ENCODE measurements at regions not wholly inside any gene's neighbourhood (a gene's known extent, or its start where the extent isn't known, plus 50 kb on each side); places are given as distances from the start of the nearest gene placed in this dataset.
A peak's percentile ranks its signal among the peaks of the same experiment; 100 is the strongest.
"Not testable (repeated sequence)": the region's sequence is repeated elsewhere in the genome, so short reads cannot be mapped to it uniquely, and the experiment has no call there.

- DNase-seq: no peak
These were observed 74.1 kb upstream of the CCL21 start for GRCh38 chr9:34783951-34784487.

GRCh38 chr9:34782372-34782771 is 72.4 kb upstream of the CCL21 start:
- DNase-seq: peak; percentile 7

GRCh38 chr9:34777666-34778065 is 67.7 kb upstream of the CCL21 start:
- no peak for DNase-seq

- DNase-seq: no peak
These were observed 64.0 kb upstream of the CCL21 start for GRCh38 chr9:34773955-34774354.

GRCh38 chr9:34773306-34773910 is 63.5 kb upstream of the CCL21 start:
- DNase-seq: no peak

- DNase-seq: no peak
These were observed 61.1 kb upstream of the CCL21 start for GRCh38 chr9:34771007-34771406.

- not testable (repeated sequence) for DNase-seq
These were observed 57.2 kb upstream of the CCL21 start for GRCh38 chr9:34767087-34767486.

GRCh38 chr9:34760196-34761040 is 50.5 kb upstream of the CCL21 start:
- peak; percentile 21 for DNase-seq
